H9 (cell line): ENCODE measurements at regions not wholly inside any gene's neighbourhood (a gene's known extent, or its start where the extent isn't known, plus 50 kb on each side); places are given as distances from the start of the nearest gene placed in this dataset.

Experiments used
- DNase-seq: peaks from one replicate; pipeline ENCODE4 v3.0.0-alpha.2; 2017
- H2AFZ ChIP-seq: one replicate; pipeline ENCODE4 v1.6.1; 2013; ENCODE audit warnings: mild to moderate bottlenecking, low read length, control low read depth, moderate library complexity
- H2AK5ac ChIP-seq: 2 replicates; pipeline ENCODE4 v1.6.1; 2013; ENCODE audit warnings: low read length, control low read depth, mixed read lengths; ENCODE audit not compliant: insufficient read length
- H2BK120ac ChIP-seq: one replicate; pipeline ENCODE4 v1.6.1; 2013; ENCODE audit warnings: low read depth, mild to moderate bottlenecking, low read length, control low read depth, inconsistent platforms; ENCODE audit not compliant: poor library complexity, severe bottlenecking
- H2BK12ac ChIP-seq: 2 replicates; pipeline ENCODE4 v1.6.1; 2013; ENCODE audit warnings: low read length, control low read depth, mixed read lengths, low read depth; ENCODE audit not compliant: insufficient read length
- H2BK15ac ChIP-seq: 2 replicates; pipeline ENCODE4 v1.6.1; 2013; ENCODE audit warnings: low read depth, low read length, control low read depth
- H2BK20ac ChIP-seq: one replicate; pipeline ENCODE4 v1.6.1; 2013; ENCODE audit warnings: low read depth, mild to moderate bottlenecking, low read length, control low read depth, inconsistent platforms; ENCODE audit not compliant: poor library complexity, severe bottlenecking
- H2BK5ac ChIP-seq: 2 replicates; pipeline ENCODE4 v1.6.1; 2013; ENCODE audit warnings: low read length, control low read depth, mixed read lengths; ENCODE audit not compliant: insufficient read length
- H3K14ac ChIP-seq: 2 replicates; pipeline ENCODE4 v1.6.1; 2013; ENCODE audit warnings: low read length, control low read depth; ENCODE audit not compliant: insufficient read depth
- H3K18ac ChIP-seq: 2 replicates; pipeline ENCODE4 v1.6.1; 2013; ENCODE audit warnings: low read depth, mild to moderate bottlenecking, mixed read lengths, low read length, control low read depth; ENCODE audit not compliant: insufficient read length
- H3K23ac ChIP-seq: 2 replicates; pipeline ENCODE4 v1.6.1; 2013; ENCODE audit warnings: low read length, control low read depth, mixed read lengths, low read depth; ENCODE audit not compliant: insufficient read length
- H3K23me2 ChIP-seq: 2 replicates; pipeline ENCODE4 v1.6.1; 2013; ENCODE audit warnings: low read depth, mild to moderate bottlenecking, mixed read lengths, low read length, control low read depth; ENCODE audit not compliant: insufficient read length, poor library complexity, severe bottlenecking
- H3K27ac ChIP-seq: 2 replicates; pipeline ENCODE4 v1.5.1; 2013; ENCODE audit warnings: low read length, control low read depth, mixed read lengths, low read depth; ENCODE audit not compliant: insufficient read length
- H3K27me3 ChIP-seq: 2 replicates; pipeline ENCODE4 v1.6.1; 2013; ENCODE audit warnings: low read length, control low read depth, inconsistent platforms; ENCODE audit not compliant: insufficient read depth
- H3K4ac ChIP-seq: 2 replicates; pipeline ENCODE4 v1.6.1; 2013; ENCODE audit warnings: low read depth, mild to moderate bottlenecking, control low read depth, inconsistent platforms, low read length, moderate library complexity
- H3K4me1 ChIP-seq: 2 replicates; pipeline ENCODE4 v1.6.1; 2013; ENCODE audit warnings: low read length, control low read depth, inconsistent platforms; ENCODE audit not compliant: insufficient read depth
- H3K4me2 ChIP-seq: 2 replicates; pipeline ENCODE4 v1.6.1; 2013; ENCODE audit warnings: low read length, control low read depth, mixed read lengths; ENCODE audit not compliant: insufficient read length, insufficient read depth
- H3K56ac ChIP-seq: 2 replicates; pipeline ENCODE4 v1.6.1; 2013; ENCODE audit warnings: low read depth, mild to moderate bottlenecking, mixed read lengths, low read length, control low read depth; ENCODE audit not compliant: insufficient read length
- H3K79me1 ChIP-seq: 2 replicates; pipeline ENCODE4 v1.6.1; 2013; ENCODE audit warnings: low read depth, mild to moderate bottlenecking, moderate library complexity, low read length, control low read depth, inconsistent platforms; ENCODE audit not compliant: insufficient read depth, poor library complexity, severe bottlenecking
- H3K79me2 ChIP-seq: 2 replicates; pipeline ENCODE4 v1.6.1; 2013; ENCODE audit warnings: low read length, control low read depth, inconsistent platforms; ENCODE audit not compliant: insufficient read depth
- H3K9ac ChIP-seq: 2 replicates; pipeline ENCODE4 v1.6.1; 2013; ENCODE audit warnings: low read length, control low read depth, mixed read lengths; ENCODE audit not compliant: insufficient read length; ENCODE audit errors: extremely low read depth
- H3K9me3 ChIP-seq: one replicate; pipeline ENCODE4 v1.6.1; 2013; ENCODE audit warnings: low read depth, low read length, inconsistent platforms; ENCODE audit not compliant: control insufficient read depth
- H3T11ph ChIP-seq: one replicate; pipeline ENCODE4 v1.6.1; 2013; ENCODE audit warnings: mild to moderate bottlenecking, low read length, control low read depth, inconsistent platforms
- H4K20me1 ChIP-seq: one replicate; pipeline ENCODE4 v1.6.1; 2013; ENCODE audit not compliant: control insufficient read depth, insufficient read length, insufficient read depth
- H4K5ac ChIP-seq: 2 replicates; pipeline ENCODE4 v1.6.1; 2013; ENCODE audit warnings: low read depth, mild to moderate bottlenecking, mixed read lengths, low read length, control low read depth; ENCODE audit not compliant: insufficient read length
- H4K8ac ChIP-seq: replicated peaks from 2 replicates; pipeline ENCODE4 v1.6.1; 2013; ENCODE audit warnings: low read length, control low read depth, mixed read lengths, low read depth; ENCODE audit not compliant: insufficient read length
- H4K91ac ChIP-seq: 2 replicates; pipeline ENCODE4 v1.6.1; 2013; ENCODE audit warnings: low read depth, mild to moderate bottlenecking, moderate library complexity, mixed read lengths, low read length, control low read depth; ENCODE audit not compliant: insufficient read length
- H3K27ac Mint-ChIP-seq, 3 experiments: 2 replicates in 2 of 3; 3 replicates in 1 of 3; pipeline ENCODE4 v1.8.0; 2020 to 2021; ENCODE audit warnings: mixed read lengths in 3 of 3, mild to moderate bottlenecking in 1 of 3, moderate library complexity in 1 of 3
- H3K27me3 Mint-ChIP-seq: 2 replicates; pipeline ENCODE4 v1.8.0; 2021; ENCODE audit warnings: low read depth, mild to moderate bottlenecking, moderate library complexity, mixed read lengths
- H3K36me3 Mint-ChIP-seq, 3 experiments: 2 replicates in 2 of 3; 3 replicates in 1 of 3; pipeline ENCODE4 v1.8.0; 2020 to 2021; ENCODE audit warnings: low read depth in 3 of 3, mixed read lengths in 3 of 3; ENCODE audit not compliant: insufficient read depth in 1 of 3
- H3K4me1 Mint-ChIP-seq, 2 experiments: 2 replicates each; pipeline ENCODE4 v1.8.0; 2020; ENCODE audit warnings: mixed read lengths in 2 of 2
- H3K4me3 Mint-ChIP-seq, 2 experiments: 2 replicates in 1 of 2; 3 replicates in 1 of 2; pipeline ENCODE4 v1.8.0; 2020 to 2021; ENCODE audit warnings: mild to moderate bottlenecking in 2 of 2, mixed read lengths in 2 of 2, moderate library complexity in 1 of 2
- H3K9me3 Mint-ChIP-seq, 2 experiments: 2 replicates in 1 of 2; 3 replicates in 1 of 2; pipeline ENCODE4 v1.8.0; 2020; ENCODE audit warnings: mild to moderate bottlenecking in 2 of 2, mixed read lengths in 2 of 2, moderate library complexity in 1 of 2
- CTCF ChIP-seq: fragments of 200-600 bp; sonication (generic); conservative IDR thresholded peaks from 3 replicates; pipeline ENCODE4 v1.8.0; 2021; ENCODE audit warnings: antibody characterized with exemption, mild to moderate bottlenecking
- WGBS: extraction: QIAGEN DNeasy Blood & Tissue Kit; methylation state at CpG from one replicate; pipeline ENCODE4 v1.1.7; 2013; ENCODE audit warnings: missing lambda C conversion rate, low lambda C conversion rate, mixed read lengths; ENCODE audit not compliant: insufficient read length; ENCODE audit errors: extremely low coverage; 5-methylcytosine and 5-hydroxymethylcytosine counted together

GRCh38 chr1:229122606-229123005, 148.3 kb upstream of the RAB4A start:
- H3K4me1 Mint-ChIP-seq: peaks cover 13 to 17% of the 10 kb centered on the region in 2 experiments
- H3K79me1 ChIP-seq: no peaks in the 10 kb centered on the region

More at GRCh38 chr1:229122606-229123005, 148.3 kb upstream of the RAB4A start:
- Histone ChIP-seq H2BK120ac (no peak overlapping the region), H2BK20ac (no peak overlapping the region), H4K20me1 (no peaks in the 10 kb centered on the region), H3K27me3 (no peaks in the 10 kb centered on the region), H3K9me3 (no peaks in the 10 kb centered on the region), H3K56ac (no peak overlapping the region), H3T11ph (no peak overlapping the region), H2BK12ac (no peak overlapping the region), H3K14ac (no peak overlapping the region; the same call in 1 of the 2 replicates), H3K4me1 (peaks cover 2% of the 10 kb centered on the region; the same call in 1 of the 2 replicates), H4K8ac (no peak overlapping the region), H3K23ac (no peak overlapping the region), H4K91ac (no peak overlapping the region), H2BK15ac (no peak overlapping the region), H3K79me2 (no peaks in the 10 kb centered on the region), H4K5ac (no peak overlapping the region), H3K9ac (no peak overlapping the region), H2AFZ (no peak overlapping the region), H3K18ac (no peak overlapping the region), H2AK5ac (no peak overlapping the region), H3K27ac (no peak overlapping the region), H3K4me2 (no peak overlapping the region), H2BK5ac (no peak overlapping the region), H3K4ac (no peak overlapping the region), H3K23me2 (no peaks in the 10 kb centered on the region)
- peaks cover 19% of the 10 kb centered on the region for H3K27me3 Mint-ChIP-seq
- H3K36me3 Mint-ChIP-seq: no peaks in the 10 kb centered on the region; a peak in 1 of 7 replicates
- no CpG with 5 or more reads among the region's 6 CpGs for WGBS
- H3K9me3 Mint-ChIP-seq: peaks cover 0 to 3% of the 10 kb centered on the region in 2 experiments; a peak in 2 of 5 replicates
- no peak overlapping the region for H3K27ac Mint-ChIP-seq
- DNase-seq: no peak
- TF ChIP-seq CTCF: no peak
- H3K4me3 Mint-ChIP-seq: no peak overlapping the region
